Right lobe of liver (tissue), 6 donors: ENCODE measurements at regions not wholly inside any gene's neighbourhood (a gene's known extent, or its start where the extent isn't known, plus 50 kb on each side); places are given as distances from the start of the nearest gene placed in this dataset.

Source experiments
- ATAC-seq, 4 donors: fragments of 200-7000 bp; cut with Tn5 transposase; one replicate each; pipeline ENCODE4 v1.9.1; 2020; ENCODE audit warnings: mild to moderate bottlenecking in 4 of 4, moderate library complexity in 4 of 4
- DNase-seq, 3 donors: peaks; one replicate each; pipeline ENCODE4 v3.0.0-alpha.2; 2020
- H3K27ac ChIP-seq, 3 donors: fragments of 200-600 bp; one replicate each; pipeline ENCODE4 v1.8.0; 2022
- H3K27me3 ChIP-seq, 2 donors: fragments of 200-600 bp; one replicate each; pipeline ENCODE4 v1.8.0; 2022
- H3K36me3 ChIP-seq, 4 donors: fragments of 200-600 bp; sonication (generic) in 1 of 4; one replicate each; pipeline versions ENCODE4 v1.5.1 to v1.8.0; 2017 to 2022; ENCODE audit warnings: control low read depth in 1 of 4
- H3K4me1 ChIP-seq, 4 donors: fragments of 200-600 bp; sonication (generic) in 1 of 4; one replicate each; pipeline versions ENCODE4 v1.5.1 to v1.8.0; 2017 to 2022; ENCODE audit warnings: control low read depth in 1 of 4
- H3K4me3 ChIP-seq, 3 donors: fragments of 200-600 bp; one replicate each; pipeline ENCODE4 v1.8.0; 2022
- H3K9me3 ChIP-seq, 4 donors: fragments of 200-600 bp; sonication (generic) in 1 of 4; one replicate each; pipeline versions ENCODE4 v1.5.1 to v1.8.0; 2017 to 2022; ENCODE audit warnings: control low read depth in 1 of 4
- POLR2A ChIP-seq: fragments of 450-650 bp; IDR thresholded peaks from one replicate; pipeline ENCODE4 v1.6.1; 2017; ENCODE audit warnings: antibody characterized with exemption, mild to moderate bottlenecking
- WGBS: methylation state at CpG from one replicate; pipeline ENCODE4 v1.1.6; 2018; ENCODE audit warnings: low coverage, low lambda C conversion rate; ENCODE audit not compliant: insufficient coverage; ENCODE audit errors: missing lambda C conversion rate; 5-methylcytosine and 5-hydroxymethylcytosine counted together
- intact Hi-C, 2 donors: fragments of 100-400 bp; cut with DNase I; formaldehyde crosslinking; loops; one replicate each; pipeline versions ENCODE4 v1.11.2 to v1.14.1; 2022
- TF ChIP-seq, protein P1 (sequence below), 4 donors: fragments of 200-600 bp in 3 of 4; fragments of 450-650 bp in 1 of 4; IDR thresholded peaks; one replicate each; pipeline versions ENCODE4 v1.5.1 to v1.8.0; 2016 to 2022; ENCODE audit warnings: antibody characterized with exemption in 4 of 4, mild to moderate bottlenecking in 2 of 4
- donor health status: DM: no; HTN: yes; CAD: no.
- donor health status: DM: no; HTN: no; CAD: no.
- donor health status: DM: no; HTN: no; CAD: no.
- donor health status: DM: no; HTN: yes; CAD: no.
- donor health status: DM: no; HTN: yes; CAD: no.

DNA sequence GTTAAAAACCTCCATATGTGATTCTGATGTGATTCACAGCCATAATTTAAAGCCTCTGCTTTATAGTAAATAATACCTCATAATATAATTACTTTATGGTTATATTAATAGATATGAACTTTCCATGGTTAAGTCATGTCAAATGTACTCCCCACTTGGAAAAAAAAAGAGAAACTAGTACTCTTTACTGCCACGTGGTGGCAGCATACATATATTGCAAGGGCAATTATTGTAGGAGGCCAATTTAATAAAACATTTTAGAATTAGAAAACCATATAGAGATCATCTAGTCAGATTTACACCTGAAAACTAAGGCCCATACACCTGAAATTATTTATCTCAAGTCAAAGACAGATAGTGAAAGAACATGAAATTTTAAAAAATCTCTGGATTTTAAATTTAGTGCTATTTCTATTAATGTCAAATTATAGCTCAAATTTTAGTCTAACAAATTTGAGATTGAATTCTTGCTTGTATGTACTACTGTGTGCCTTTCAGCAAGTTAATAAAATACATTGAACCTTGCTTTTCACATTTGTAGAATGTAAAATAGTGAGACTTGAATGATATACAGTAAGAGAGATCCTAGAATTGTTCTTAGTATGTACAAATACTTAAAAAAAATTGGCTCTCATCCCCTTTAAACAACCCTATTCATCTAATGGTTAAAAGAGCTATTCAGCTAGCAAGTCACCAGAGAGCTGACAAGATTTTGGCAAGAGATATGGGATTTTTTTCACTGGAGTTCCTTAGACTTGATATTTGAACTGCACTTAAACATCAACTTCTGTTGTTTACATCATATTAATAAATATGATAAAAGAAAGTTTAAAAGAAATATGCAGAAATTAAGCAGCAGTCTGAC lies 603.8 kb downstream of the TLE4 start:
- TF ChIP-seq, protein P1, sequence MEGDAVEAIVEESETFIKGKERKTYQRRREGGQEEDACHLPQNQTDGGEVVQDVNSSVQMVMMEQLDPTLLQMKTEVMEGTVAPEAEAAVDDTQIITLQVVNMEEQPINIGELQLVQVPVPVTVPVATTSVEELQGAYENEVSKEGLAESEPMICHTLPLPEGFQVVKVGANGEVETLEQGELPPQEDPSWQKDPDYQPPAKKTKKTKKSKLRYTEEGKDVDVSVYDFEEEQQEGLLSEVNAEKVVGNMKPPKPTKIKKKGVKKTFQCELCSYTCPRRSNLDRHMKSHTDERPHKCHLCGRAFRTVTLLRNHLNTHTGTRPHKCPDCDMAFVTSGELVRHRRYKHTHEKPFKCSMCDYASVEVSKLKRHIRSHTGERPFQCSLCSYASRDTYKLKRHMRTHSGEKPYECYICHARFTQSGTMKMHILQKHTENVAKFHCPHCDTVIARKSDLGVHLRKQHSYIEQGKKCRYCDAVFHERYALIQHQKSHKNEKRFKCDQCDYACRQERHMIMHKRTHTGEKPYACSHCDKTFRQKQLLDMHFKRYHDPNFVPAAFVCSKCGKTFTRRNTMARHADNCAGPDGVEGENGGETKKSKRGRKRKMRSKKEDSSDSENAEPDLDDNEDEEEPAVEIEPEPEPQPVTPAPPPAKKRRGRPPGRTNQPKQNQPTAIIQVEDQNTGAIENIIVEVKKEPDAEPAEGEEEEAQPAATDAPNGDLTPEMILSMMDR (IDR thresholded peaks at IDR 0.05) = peak; percentile 57 to 85 (median 82)
- no peak for TF ChIP-seq POLR2A
- H3K4me3 ChIP-seq = no peak overlapping the region
- WGBS = 0% methylated on average over 1 of the region's 1 CpG
- no peak overlapping the region for H3K27ac ChIP-seq
- ATAC-seq = peak; percentile 55 to 69 (median 65)
- intact Hi-C loops = no loop called here
- no peaks in the 10 kb centered on the region for H3K27me3 ChIP-seq
- no peaks in the 10 kb centered on the region for H3K36me3 ChIP-seq
- no peaks in the 10 kb centered on the region for H3K9me3 ChIP-seq
- no peak for DNase-seq
- no peaks in the 10 kb centered on the region for H3K4me1 ChIP-seq

DNA sequence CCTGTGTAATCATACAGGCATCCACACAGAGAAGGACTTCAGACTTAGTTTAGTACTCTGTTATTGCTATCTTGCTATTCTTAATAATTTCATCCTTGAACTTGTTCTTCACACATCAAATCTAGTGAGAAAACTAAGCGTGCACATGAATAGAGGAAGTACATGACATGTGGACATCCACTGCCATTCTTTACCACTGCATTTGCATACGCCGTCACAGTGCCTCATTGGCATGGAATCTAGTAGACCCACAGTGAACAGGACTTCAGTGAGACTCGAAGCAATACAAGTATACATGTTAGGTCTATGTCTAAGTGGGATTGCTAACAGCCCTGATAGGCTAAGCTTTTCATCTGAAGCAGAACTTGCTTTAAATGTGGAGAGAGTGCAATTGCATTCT lies 592.1 kb downstream of the TLE4 start:
- H3K36me3 ChIP-seq = no peaks in the 10 kb centered on the region
- no peak for TF ChIP-seq POLR2A
- TF ChIP-seq, protein P1 (IDR thresholded peaks at IDR 0.05) = no peak
- no peak overlapping the region for H3K4me3 ChIP-seq
- H3K27me3 ChIP-seq = no peaks in the 10 kb centered on the region
- 78% methylated on average over 3 of the region's 4 CpGs for WGBS
- no peak for ATAC-seq
- DNase-seq = no peak
- intact Hi-C loops = no loop called here
- H3K27ac ChIP-seq = no peak overlapping the region
- no peaks in the 10 kb centered on the region for H3K4me1 ChIP-seq
- no peaks in the 10 kb centered on the region for H3K9me3 ChIP-seq

DNA sequence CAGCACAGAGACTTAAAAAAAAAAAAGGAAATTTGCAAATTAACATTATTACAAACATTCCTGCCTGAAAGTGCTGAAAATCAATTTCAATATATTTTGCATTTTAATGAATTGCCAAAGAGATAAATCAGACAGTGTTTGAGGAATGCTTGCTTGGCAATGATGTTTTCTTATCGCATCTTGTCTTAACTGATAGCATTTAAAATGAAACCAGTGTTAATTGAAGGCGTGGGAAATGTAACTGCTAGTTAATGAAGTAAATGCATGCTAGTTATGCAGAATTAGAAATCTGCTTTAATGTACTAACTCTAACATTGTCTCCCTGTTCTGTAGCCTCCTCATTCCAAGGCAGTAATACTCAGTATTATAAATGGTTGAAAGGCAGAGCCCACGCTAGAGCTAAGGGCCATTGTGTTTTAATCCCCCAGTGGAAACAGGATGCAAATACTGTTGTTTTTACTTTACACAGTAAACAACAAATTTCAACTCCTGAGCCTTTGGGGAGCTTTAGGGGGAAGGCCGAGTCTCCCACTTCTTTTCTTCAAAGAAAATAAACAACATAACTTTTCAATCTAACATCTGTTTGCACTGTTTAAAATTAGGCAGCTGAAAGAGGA lies 586.9 kb downstream of the TLE4 start:
- ATAC-seq (no peak), DNase-seq (no peak)
- no peak overlapping the region for H3K4me3 ChIP-seq
- no peak for TF ChIP-seq POLR2A
- TF ChIP-seq, protein P1 (IDR thresholded peaks at IDR 0.05) = no peak
- no peak overlapping the region for H3K27ac ChIP-seq
- no peaks in the 10 kb centered on the region for H3K27me3 ChIP-seq
- no peaks in the 10 kb centered on the region for H3K36me3 ChIP-seq
- 52% methylated on average over 4 of the region's 4 CpGs for WGBS
- intact Hi-C loops = no loop called here
- H3K9me3 ChIP-seq = no peaks in the 10 kb centered on the region
- no peaks in the 10 kb centered on the region for H3K4me1 ChIP-seq

DNA sequence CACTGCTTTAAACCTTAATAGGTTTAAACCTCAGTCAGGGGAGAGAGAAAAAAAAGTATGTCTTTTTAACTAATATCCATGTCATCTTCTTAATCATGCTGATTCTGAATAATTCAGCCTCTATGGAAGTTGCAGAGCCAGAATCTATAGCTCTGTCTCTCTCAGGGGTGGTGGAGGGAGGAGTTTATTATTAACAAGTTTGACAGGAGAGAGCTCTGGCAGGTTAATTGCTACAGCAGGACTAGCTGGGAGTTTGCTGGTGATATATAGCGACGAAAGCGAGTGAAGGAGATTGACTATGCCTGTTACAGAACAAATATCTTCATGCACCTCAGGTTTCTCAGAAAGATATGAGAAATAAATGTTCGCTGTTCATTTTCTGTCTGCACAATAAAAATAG lies 586.4 kb downstream of the TLE4 start:
- no peaks in the 10 kb centered on the region for H3K36me3 ChIP-seq
- no peak overlapping the region for H3K4me3 ChIP-seq
- ATAC-seq = no peak
- intact Hi-C loops = no loop called here
- no peaks in the 10 kb centered on the region for H3K27me3 ChIP-seq
- DNase-seq = no peak
- TF ChIP-seq, protein P1 (IDR thresholded peaks at IDR 0.05) = no peak
- TF ChIP-seq POLR2A = no peak
- no peak overlapping the region for H3K27ac ChIP-seq
- H3K4me1 ChIP-seq = no peaks in the 10 kb centered on the region
- 47% methylated on average over 4 of the region's 4 CpGs for WGBS
- no peaks in the 10 kb centered on the region for H3K9me3 ChIP-seq
